ENCODE measurements at regions not wholly inside any gene's neighbourhood (a gene's known extent, or its start where the extent isn't known, plus 50 kb on each side); places are given as distances from the start of the nearest gene placed in this dataset.

- TF ChIP-seq NFRKB (IDR thresholded peaks at IDR 0.05) (no peak), L3MBTL2 (conservative IDR thresholded peaks at IDR 0.05) (no peak), SP1 (IDR thresholded peaks at IDR 0.05) (no peak), CTBP1 (IDR thresholded peaks at IDR 0.05; ENCODE audit: borderline replicate concordance) (no peak), HDGF (IDR thresholded peaks at IDR 0.05; ENCODE audit: borderline replicate concordance) (no peak), SUZ12 (IDR thresholded peaks at IDR 0.05) (no peak)
These were observed 270.7 kb downstream of the RPS24 start for GRCh38 chr10:78304091-78305045.

All from HEK293T (cell line).